ENCODE measurements at regions not wholly inside any gene's neighbourhood (a gene's known extent, or its start where the extent isn't known, plus 50 kb on each side); places are given as distances from the start of the nearest gene placed in this dataset.

GRCh38 chr6:111997078-111997852 is 56.6 kb upstream of the CCN6 start:
- DNase-seq (ENCODE audit: extremely low read depth, low read depth) = peak; percentile 52
- H3K4me3 ChIP-seq (replicated peaks; ENCODE audit: low read depth, low read length) = no peak overlapping the region
- peak; percentile 88 for TF ChIP-seq CTCF (IDR thresholded peaks at IDR 0.05; ENCODE audit: low read depth, low read length, missing control alignments)

- H3K4me3 ChIP-seq (replicated peaks; ENCODE audit: low read depth, low read length) = no peak overlapping the region
- no peak for TF ChIP-seq CTCF (IDR thresholded peaks at IDR 0.05; ENCODE audit: low read depth, low read length, missing control alignments)
- DNase-seq (ENCODE audit: extremely low read depth, low read depth) = no peak
Measured at GRCh38 chr6:111997853-111998208, 56.1 kb upstream of the CCN6 start.

GRCh38 chr6:112002307-112002706 is 51.6 kb upstream of the CCN6 start:
- no peak overlapping the region for H3K4me3 ChIP-seq (replicated peaks; ENCODE audit: low read depth, low read length)
- no peak for TF ChIP-seq CTCF (IDR thresholded peaks at IDR 0.05; ENCODE audit: low read depth, low read length, missing control alignments)
- DNase-seq (ENCODE audit: extremely low read depth, low read depth) = no peak
